Cerebellar cortex (tissue), 1 donor: ENCODE measurements at regions not wholly inside any gene's neighbourhood (a gene's known extent, or its start where the extent isn't known, plus 50 kb on each side); places are given as distances from the start of the nearest gene placed in this dataset.
A peak's percentile ranks its signal among the peaks of the same experiment; 100 is the strongest.
"Not testable (repeated sequence)": the region's sequence is repeated elsewhere in the genome, so short reads cannot be mapped to it uniquely, and the experiment has no call there.

Source experiments
- DNase-seq: peaks from one replicate; pipeline ENCODE4 v3.0.0-alpha.2; 2015; ENCODE audit warnings: low spot score

DNA sequence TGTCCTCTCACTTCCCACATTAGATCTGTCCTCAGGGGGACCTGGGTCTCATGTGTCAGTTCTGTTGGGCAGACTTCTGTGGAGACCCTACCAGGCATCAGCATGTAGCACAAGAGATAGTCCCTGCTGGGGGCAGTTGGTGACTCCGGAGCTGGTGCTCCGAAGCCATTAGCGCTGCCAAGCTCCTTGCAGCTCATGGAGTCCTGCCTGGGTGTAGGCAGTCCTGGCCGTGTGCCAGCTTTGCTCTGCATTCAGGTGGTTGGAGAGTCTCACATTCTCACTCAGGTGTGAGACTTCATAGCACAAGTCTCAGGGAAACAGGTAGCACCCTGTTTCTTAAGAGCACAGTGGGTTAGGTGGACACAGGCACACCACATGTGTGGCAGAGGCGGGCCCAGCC lies 202.3 kb downstream of the LIPI start:
- DNase-seq, result not testable (repeated sequence)

- DNase-seq, result not testable (repeated sequence)
Observed at GRCh38 chr21:14008006-14008405, 202.7 kb downstream of the LIPI start.

- DNase-seq, result not testable (repeated sequence)
Observed at GRCh38 chr21:14006144-14006543, 204.6 kb downstream of the LIPI start.

DNA sequence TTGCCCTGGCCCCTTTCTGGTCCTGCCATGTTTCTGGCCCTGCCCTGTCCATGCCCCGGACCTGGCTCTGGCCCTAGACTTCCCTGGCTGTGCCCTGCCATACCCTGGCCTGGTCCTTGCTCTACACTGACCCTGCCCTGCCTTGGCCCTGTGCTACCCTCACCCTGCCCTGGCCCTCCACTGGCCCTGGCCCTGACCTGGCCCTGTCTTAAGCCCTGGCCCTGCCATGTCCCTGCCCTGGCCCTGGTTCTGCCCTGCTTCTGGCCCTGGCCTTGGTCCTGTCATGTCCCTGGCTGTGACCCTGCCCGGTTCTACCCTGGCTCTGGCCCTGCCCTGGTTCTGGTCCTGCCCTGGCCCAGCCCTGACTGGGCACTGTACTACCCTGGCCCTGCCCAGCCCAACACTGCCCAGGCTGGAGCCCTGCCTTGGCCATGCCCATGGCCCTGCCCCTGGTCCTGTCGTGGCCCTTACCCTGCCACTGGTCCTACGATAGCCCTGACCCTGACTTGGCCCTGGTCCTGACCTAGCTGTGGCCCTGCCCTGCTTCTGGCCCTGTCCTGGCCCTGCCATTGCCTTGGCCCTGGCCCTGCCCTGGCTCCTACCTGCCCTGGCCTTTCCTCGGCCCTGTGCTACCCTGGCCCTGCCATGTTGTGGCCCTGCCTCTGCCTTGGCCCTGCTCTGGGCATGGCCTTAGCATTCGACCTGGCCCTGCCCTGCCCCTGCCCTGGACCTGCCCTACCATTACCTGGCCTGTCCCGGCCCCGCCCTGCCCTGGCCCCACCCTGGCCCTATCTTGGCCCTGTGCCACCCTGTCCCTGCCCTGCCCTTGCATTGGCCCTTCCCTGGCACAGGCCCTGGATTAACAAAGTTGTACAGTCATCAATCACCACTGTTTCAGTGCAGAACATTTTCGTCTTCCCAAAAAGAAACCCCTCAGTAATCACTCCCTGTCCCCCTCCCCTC lies 223.5 kb downstream of the LIPI start:
- not testable (repeated sequence) for DNase-seq

- DNase-seq, result not testable (repeated sequence)
Observed at GRCh38 chr21:13985865-13986863, 224.6 kb downstream of the LIPI start.

DNA sequence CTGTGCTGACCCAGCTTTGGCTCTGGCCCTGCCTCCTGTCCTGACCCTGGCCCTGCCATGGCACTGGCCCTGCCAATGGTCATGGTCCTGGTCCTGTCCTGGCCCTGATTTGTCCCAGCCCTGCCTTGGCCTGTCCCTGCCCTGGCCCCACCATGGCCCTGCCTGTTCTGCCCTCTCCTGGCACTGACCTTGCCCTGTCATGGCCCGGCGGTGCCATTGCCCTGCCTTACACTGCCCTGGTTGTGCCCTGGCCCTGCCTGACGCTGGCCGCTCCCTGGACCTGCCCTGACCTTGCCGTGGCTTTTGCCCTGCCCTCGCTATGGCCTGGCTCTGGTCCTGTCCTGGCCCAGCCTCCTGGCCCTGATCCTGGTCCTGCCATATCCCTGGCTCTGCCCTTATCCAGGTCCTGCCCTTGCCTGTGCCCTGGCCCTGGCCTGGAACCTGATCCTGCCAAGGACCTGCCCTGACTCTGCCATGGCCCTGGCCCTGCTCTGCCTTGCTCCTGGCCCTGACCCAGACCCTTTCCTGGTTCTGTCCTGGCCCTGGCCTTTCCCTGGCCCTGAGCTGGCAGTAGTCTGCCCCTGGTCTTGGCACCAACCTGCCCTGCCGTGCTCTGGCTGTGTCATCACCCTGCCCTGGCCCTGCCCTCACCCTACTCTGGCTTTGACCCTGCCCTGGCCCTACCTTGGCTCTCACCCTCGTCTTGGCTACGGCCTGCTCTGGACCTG lies 225.5 kb downstream of the LIPI start:
- not testable (repeated sequence) for DNase-seq

GRCh38 chr21:13984728-13985127 lies 226.0 kb downstream of the LIPI start:
- not testable (repeated sequence) for DNase-seq

GRCh38 chr21:13981176-13982087 lies 229.3 kb downstream of the LIPI start:
- DNase-seq, result not testable (repeated sequence)

- DNase-seq, result peak; percentile 17
Observed at GRCh38 chr21:13980115-13980662, 230.6 kb downstream of the LIPI start.

DNA sequence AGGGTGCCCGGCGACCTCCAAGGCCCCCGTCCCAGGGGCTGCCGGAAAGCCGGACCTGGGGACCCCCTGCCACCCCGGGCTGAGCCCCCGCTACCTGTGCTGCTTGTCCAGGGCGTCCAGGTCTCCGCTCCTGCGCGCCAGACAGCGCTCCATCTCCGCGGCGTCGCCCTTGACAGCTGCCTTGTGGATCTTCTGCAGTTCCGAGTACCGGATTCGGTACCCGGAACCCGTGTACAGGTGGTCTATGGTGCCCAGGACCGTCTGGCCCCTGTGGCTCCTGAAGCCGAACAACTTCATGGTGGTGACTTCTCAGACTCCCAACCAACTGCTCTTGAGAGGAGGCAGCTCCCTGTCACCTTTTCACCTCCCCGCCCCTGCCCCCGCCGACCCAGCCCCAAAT lies 231.1 kb downstream of the LIPI start:
- DNase-seq, result peak; percentile 3

- not testable (repeated sequence) for DNase-seq
Observed at GRCh38 chr21:13974582-13974981, 236.2 kb downstream of the LIPI start.

- DNase-seq, result not testable (repeated sequence)
Observed at GRCh38 chr21:13969853-13970252, 240.9 kb downstream of the LIPI start.

GRCh38 chr21:13969002-13969401 lies 241.8 kb downstream of the LIPI start:
- DNase-seq, result not testable (repeated sequence)

- DNase-seq, result not testable (repeated sequence)
Observed at GRCh38 chr21:13963259-13963658, 247.5 kb downstream of the LIPI start.

DNA sequence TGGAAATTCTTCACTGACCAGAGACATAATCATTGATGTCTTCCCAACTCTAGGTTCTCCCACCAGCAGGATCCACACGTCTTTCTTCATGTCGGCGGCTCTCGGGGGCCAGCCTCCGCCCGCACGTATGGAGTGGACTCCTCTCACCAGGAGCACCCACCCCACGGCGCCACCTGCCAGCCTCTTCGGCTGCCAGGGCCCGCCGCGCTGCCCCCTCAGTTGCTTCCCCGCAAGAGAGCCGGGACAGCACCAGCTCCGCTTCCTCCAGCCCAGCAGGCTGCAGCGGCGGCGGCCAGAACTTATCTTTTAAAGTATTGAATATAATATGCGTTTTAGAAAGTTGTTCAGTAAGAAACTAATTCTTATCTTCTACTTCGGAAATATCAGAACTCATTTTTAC lies 273.5 kb downstream of the LIPI start:
- DNase-seq, result no peak

DNA sequence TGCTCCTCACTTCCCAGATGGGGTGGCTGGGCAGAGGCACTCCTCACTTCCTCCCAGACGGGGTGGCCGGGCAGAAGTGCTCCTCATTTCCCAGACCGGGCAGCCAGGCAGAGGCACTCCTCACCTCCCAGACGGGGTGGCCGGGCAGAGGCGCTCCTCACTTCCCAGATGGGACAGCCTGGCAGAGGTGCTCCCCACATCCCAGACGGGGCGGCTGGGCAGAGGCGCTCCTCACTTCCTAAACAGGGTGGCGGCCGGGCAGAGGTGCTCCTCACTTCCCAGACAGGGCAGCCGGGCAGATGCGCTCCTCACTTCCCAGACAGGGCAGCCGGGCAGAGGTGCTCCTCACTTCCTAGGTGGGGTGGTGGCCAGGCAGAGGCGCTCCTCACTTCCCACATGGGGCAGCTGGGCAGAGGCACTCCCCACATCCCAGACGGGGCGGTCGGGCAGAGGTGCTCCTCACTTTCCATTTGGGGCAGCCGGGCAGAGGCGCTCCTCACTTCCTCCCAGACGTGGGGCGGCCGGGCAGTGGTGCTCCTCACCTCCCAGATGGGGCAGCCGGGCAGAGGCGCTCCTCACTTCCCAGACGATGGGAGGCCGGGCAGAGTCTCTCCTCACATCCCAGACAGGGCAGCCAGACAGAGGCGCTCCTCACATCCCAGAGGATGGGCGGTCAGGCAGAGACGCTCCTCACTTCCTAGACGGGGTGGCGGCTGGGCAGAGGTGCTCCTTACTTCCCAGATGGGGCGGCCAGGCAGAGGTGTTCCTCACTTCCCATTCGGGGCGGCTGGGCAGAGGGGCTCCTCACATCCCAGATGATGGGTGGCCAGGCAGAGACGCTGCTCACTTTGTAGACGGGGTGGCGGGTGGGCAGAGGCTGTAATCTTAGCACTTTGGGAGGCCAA lies 274.5 kb downstream of the LIPI start:
- DNase-seq, result not testable (repeated sequence)

- not testable (repeated sequence) for DNase-seq
Observed at GRCh38 chr21:13935396-13936032, 275.2 kb downstream of the LIPI start.

GRCh38 chr21:13934887-13935342 lies 275.8 kb downstream of the LIPI start:
- DNase-seq, result not testable (repeated sequence)
